Sigmoid colon (tissue), 4 donors: ENCODE measurements at regions not wholly inside any gene's neighbourhood (a gene's known extent, or its start where the extent isn't known, plus 50 kb on each side); places are given as distances from the start of the nearest gene placed in this dataset.

ENCODE experiments used
- CTCF ChIP-seq, 4 experiments: fragments of 450-650 bp in 3 of 4; fragments of 200-600 bp in 1 of 4; IDR thresholded peaks; one replicate each; pipeline ENCODE4 v1.5.1; 2016 to 2019; ENCODE audit warnings: antibody characterized with exemption in 4 of 4, mild to moderate bottlenecking in 3 of 4, moderate library complexity in 2 of 4
- POLR2AphosphoS5 ChIP-seq, 4 donors: sonication (generic); formaldehyde crosslinking; IDR thresholded peaks; one replicate each; pipeline ENCODE4 v1.6.1; 2017; ENCODE audit warnings: antibody characterized with exemption in 4 of 4

- TF ChIP-seq CTCF (IDR thresholded peaks at IDR 0.05) (no peak), POLR2AphosphoS5 (IDR thresholded peaks at IDR 0.05) (no peak)
These were observed 196.1 kb downstream of the ZNF621 start for GRCh38 chr3:40720863-40721262.
